IPS-20b (cell line): ENCODE measurements at regions not wholly inside any gene's neighbourhood (a gene's known extent, or its start where the extent isn't known, plus 50 kb on each side); places are given as distances from the start of the nearest gene placed in this dataset.

Experiments used
- H3K27ac ChIP-seq: one replicate; pipeline ENCODE4 v1.5.1; 2013; ENCODE audit warnings: low read length
- H3K27me3 ChIP-seq: 2 replicates; pipeline ENCODE4 v1.6.1; 2013; ENCODE audit warnings: mild to moderate bottlenecking, low read length, inconsistent platforms; ENCODE audit not compliant: insufficient read depth
- H3K36me3 ChIP-seq: 2 replicates; pipeline ENCODE4 v1.6.1; 2013; ENCODE audit warnings: low read depth, mild to moderate bottlenecking, inconsistent platforms, low read length, moderate library complexity; ENCODE audit not compliant: insufficient read depth
- H3K4me1 ChIP-seq: 2 replicates; pipeline ENCODE4 v1.6.1; 2013; ENCODE audit warnings: mild to moderate bottlenecking, control low read depth, inconsistent platforms, low read length, moderate library complexity; ENCODE audit not compliant: insufficient read depth
- H3K4me3 ChIP-seq: 2 replicates; pipeline ENCODE4 v1.5.1; 2013; ENCODE audit warnings: mild to moderate bottlenecking, low read length, inconsistent platforms
- H3K9ac ChIP-seq: 2 replicates; pipeline ENCODE4 v1.6.1; 2013; ENCODE audit warnings: low read depth, mild to moderate bottlenecking, inconsistent platforms, low read length, moderate library complexity
- H3K9me3 ChIP-seq: 2 replicates; pipeline ENCODE4 v1.6.1; 2013; ENCODE audit warnings: mild to moderate bottlenecking, low read depth, low read length, inconsistent platforms; ENCODE audit not compliant: insufficient read depth

DNA sequence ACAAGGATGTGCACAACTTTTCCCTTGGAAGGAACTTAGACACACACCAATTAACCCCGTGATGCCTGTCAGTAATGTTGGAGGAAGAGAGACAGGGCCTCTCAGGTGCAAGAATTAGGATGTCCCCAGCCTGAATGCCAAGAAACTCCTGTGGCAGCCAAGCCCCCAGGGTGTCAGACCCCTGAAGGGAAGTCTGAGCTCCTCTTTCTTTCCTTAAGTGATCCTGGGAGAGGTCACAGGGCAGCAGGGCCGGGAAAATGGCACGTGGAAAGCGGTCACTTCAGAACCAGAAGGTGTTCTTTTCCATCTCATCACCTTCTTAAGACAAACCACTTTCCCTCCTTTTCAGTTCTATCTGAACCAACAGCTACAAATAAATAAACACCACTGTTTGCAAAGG lies 185.9 kb downstream of the ANAPC1 start:
- Histone ChIP-seq H3K4me3 (no peak overlapping the region), H3K9me3 (peaks cover 5% of the 10 kb centered on the region), H3K9ac (no peak overlapping the region), H3K27me3 (no peaks in the 10 kb centered on the region), H3K36me3 (no peaks in the 10 kb centered on the region), H3K4me1 (0 out of 2 replicates have a peak, but pooled peaks cover 4% of the 10 kb centered on the region), H3K27ac (no peak overlapping the region)

- Histone ChIP-seq H3K9me3 (peaks cover 5% of the 10 kb centered on the region), H3K4me1 (0 out of 2 replicates have a peak, but pooled peaks cover 4% of the 10 kb centered on the region), H3K36me3 (no peaks in the 10 kb centered on the region), H3K27me3 (no peaks in the 10 kb centered on the region), H3K27ac (no peak overlapping the region), H3K4me3 (no peak overlapping the region), H3K9ac (no peak overlapping the region)
These were observed 185.0 kb downstream of the ANAPC1 start for GRCh38 chr2:111698743-111699554.

DNA sequence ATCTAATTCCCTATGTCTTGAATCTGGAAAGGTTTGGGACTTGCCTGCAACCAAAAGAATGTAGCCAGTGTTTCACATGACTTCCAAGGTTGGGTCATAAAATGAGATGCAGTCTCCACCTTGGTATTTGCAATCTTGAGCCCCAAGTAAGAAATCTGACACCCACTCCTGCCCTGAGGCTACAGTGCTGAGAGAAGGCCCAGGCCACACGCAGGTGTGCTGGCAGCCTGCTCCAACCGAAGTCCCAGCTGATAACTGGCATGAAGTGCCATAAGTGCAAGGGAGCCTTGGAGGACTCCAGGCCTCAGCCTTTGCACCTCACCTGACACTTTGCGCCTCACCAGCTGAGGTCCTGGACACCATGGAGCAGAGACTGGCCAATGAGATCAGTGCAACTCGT lies 182.7 kb downstream of the ANAPC1 start:
- H3K36me3 ChIP-seq: no peaks in the 10 kb centered on the region
- H3K9ac ChIP-seq: no peak overlapping the region
- no peaks in the 10 kb centered on the region for H3K27me3 ChIP-seq
- peaks cover 15% of the 10 kb centered on the region for H3K4me1 ChIP-seq
- H3K27ac ChIP-seq: no peak overlapping the region
- no peaks in the 10 kb centered on the region for H3K9me3 ChIP-seq
- no peak overlapping the region for H3K4me3 ChIP-seq

DNA sequence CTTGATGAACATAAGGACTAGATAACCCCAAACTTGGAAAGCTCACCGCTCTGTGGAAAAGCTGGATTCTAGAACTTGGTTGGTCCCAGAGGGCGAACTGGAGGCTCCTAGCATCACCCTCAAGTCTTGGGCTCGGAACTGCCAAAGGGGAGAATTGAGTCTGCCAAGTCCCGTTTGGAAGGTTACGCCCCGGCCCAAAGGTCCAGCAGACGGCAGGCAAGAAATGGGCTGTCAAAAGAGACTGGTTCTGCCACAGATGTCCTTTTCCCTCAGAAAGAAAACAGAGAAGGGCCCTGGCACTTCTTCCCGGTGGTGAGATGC lies 182.2 kb downstream of the ANAPC1 start:
- Histone ChIP-seq H3K36me3 (no peaks in the 10 kb centered on the region), H3K27me3 (no peaks in the 10 kb centered on the region), H3K9me3 (no peaks in the 10 kb centered on the region), H3K4me1 (peaks cover 18% of the 10 kb centered on the region), H3K4me3 (no peak overlapping the region), H3K27ac (no peak overlapping the region), H3K9ac (no peak overlapping the region)

- H3K9ac ChIP-seq: peak overlapping the region; percentile 54; the same call in 1 of the 2 replicates
- H3K27me3 ChIP-seq: no peaks in the 10 kb centered on the region
- peaks cover 18% of the 10 kb centered on the region for H3K4me1 ChIP-seq
- H3K4me3 ChIP-seq: no peak overlapping the region
- no peaks in the 10 kb centered on the region for H3K9me3 ChIP-seq
- peak overlapping the region; percentile 19 for H3K27ac ChIP-seq
- H3K36me3 ChIP-seq: no peaks in the 10 kb centered on the region
These were observed 181.7 kb downstream of the ANAPC1 start for GRCh38 chr2:111702119-111702803.

DNA sequence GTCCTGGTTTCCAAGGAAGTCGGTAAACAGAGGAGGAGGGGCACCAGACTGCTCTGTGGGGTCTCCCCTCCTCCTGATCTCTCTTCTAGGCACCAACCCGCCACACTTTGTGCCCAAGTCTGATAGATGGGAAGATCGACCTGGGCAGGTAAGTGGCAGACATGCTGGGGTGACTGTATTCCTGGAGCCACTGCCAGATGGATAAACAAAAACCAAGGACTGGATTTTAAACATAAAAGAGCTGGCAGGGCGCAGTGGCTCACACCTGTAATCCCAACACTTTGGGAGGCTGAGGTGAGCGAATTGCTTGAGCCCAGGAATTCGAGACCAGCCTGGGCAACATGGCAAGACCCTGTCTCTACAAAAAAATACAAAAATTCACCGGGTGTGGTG lies 181.2 kb downstream of the ANAPC1 start:
- Histone ChIP-seq H3K4me3 (no peak overlapping the region), H3K27ac (peak overlapping the region; percentile 19), H3K9ac (peak overlapping the region; percentile 54; the same call in 1 of the 2 replicates), H3K9me3 (no peaks in the 10 kb centered on the region), H3K4me1 (peaks cover 18% of the 10 kb centered on the region), H3K27me3 (no peaks in the 10 kb centered on the region), H3K36me3 (no peaks in the 10 kb centered on the region)

DNA sequence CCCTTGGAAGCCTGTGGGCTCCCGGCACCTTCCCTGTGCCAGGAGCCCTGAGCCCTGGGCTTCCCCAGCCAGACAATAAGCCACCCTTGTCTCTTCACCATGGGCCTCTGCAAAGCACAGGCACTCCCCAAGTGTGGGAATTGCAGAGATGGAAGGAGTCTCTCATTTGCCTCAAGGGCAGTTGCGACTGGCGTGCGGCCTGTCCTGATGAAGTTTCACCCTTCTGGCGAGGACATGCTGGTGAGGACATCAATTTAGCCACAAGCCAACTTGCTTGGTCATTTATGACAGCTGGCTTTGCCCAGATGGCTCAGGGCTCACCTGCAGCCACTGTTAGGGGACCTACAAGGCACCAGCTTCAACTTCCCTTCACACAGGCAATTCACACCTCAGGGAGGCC lies 180.2 kb downstream of the ANAPC1 start:
- no peaks in the 10 kb centered on the region for H3K27me3 ChIP-seq
- H3K4me1 ChIP-seq: peaks cover 18% of the 10 kb centered on the region
- H3K27ac ChIP-seq: no peak overlapping the region
- no peaks in the 10 kb centered on the region for H3K36me3 ChIP-seq
- no peaks in the 10 kb centered on the region for H3K9me3 ChIP-seq
- no peak overlapping the region for H3K9ac ChIP-seq
- H3K4me3 ChIP-seq: no peak overlapping the region

- no peak overlapping the region for H3K27ac ChIP-seq
These were observed 179.7 kb downstream of the ANAPC1 start for GRCh38 chr2:111704246-111704645.

DNA sequence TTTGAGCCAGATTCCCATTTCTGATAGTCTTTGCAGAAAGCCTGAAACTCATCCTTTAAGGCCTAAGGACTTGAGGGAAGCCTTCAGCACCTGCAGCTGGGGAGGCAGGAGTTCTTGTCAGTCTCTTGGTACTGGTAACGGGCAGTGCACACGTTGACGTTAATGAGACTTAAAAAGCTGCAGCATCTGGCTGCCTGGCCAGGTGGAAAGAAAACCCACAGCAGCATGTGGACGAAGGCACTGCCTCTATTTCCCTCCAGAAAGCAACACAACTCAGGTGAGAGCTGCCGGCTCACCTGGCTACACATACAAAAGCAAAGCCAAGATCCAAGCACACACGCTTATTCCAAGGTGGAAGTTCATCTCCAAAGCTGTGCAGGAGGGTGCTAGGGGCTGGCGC lies 178.8 kb downstream of the ANAPC1 start:
- Histone ChIP-seq H3K27me3 (no peaks in the 10 kb centered on the region), H3K9ac (peak overlapping the region; percentile 76; the same call in 1 of the 2 replicates), H3K4me1 (peaks cover 18% of the 10 kb centered on the region), H3K4me3 (peak overlapping the region; percentile 19; the same call in 1 of the 2 replicates), H3K9me3 (no peaks in the 10 kb centered on the region), H3K27ac (peak overlapping the region; percentile 79), H3K36me3 (no peaks in the 10 kb centered on the region)

More at GRCh38 chr2:111704246-111704645, 179.7 kb downstream of the ANAPC1 start:
- H3K27me3 ChIP-seq: no peaks in the 10 kb centered on the region
- H3K4me1 ChIP-seq: peaks cover 18% of the 10 kb centered on the region
- H3K9ac ChIP-seq: peak overlapping the region; percentile 40; the same call in 1 of the 2 replicates
- H3K36me3 ChIP-seq: no peaks in the 10 kb centered on the region
- no peaks in the 10 kb centered on the region for H3K9me3 ChIP-seq
- no peak overlapping the region for H3K4me3 ChIP-seq

DNA sequence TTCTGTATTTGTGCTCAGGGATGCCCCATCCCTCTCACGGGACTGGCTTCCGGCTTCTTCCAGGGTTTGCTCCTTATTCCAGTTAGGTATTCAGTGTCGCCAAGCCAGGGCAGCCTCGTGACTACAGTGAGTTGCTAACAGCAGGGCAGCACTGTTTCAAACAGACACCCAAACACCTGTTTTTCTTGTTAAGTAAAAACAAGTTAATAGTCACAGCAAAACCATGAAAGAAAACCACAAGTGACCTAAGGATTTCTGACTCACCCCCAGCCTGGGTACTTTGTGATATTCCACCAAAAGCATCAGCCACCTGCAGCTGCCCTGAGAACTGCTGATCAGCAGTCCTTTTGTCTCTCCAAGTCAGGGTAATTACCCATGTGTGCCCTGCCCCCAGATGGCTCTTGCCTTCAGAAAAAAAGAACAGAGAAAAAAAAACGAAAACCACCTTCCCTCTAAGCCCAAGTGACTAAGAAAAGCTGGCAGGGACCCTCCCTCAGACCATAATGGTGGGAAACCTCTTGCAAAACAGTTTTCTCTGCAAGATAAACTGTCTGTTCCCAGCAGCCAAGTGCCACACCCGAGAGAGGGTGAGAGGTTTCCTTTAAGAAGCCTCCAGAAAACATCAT lies 178.2 kb downstream of the ANAPC1 start:
- Histone ChIP-seq H3K27ac (peak overlapping the region; percentile 79), H3K36me3 (no peaks in the 10 kb centered on the region), H3K4me1 (peaks cover 19% of the 10 kb centered on the region)

DNA sequence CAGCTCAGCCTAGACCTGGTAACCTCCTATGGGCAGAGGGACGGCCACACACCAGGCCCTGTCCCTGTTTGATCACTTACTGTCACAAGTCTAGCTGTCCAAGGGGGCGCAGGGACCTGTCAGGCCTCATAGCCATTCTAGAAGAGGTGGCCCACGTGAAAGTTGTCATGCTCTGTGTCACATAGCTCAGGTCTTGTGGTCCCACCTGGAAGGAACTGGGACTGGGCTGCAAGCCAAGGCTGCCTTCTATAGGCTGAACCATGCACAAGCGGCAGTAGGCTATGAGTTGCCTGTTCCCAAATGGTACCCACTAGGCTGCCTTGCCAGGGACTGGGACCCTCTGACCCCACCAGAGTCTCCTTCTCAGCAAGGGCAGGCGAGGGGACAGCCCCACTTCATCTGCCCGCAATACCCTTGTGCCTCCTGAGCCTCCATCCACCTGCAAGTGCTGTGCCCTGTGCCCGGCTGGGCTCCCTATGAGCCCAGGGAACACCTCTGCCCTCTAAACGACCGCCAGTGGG lies 177.5 kb downstream of the ANAPC1 start:
- H3K36me3 ChIP-seq: no peaks in the 10 kb centered on the region
- H3K4me1 ChIP-seq: peaks cover 27% of the 10 kb centered on the region
- peak overlapping the region; percentile 79 for H3K27ac ChIP-seq
- no peaks in the 10 kb centered on the region for H3K9me3 ChIP-seq
- no peaks in the 10 kb centered on the region for H3K27me3 ChIP-seq
- no peak overlapping the region for H3K4me3 ChIP-seq
- peak overlapping the region; percentile 24; the same call in 1 of the 2 replicates for H3K9ac ChIP-seq

More for the DNA sequence above, 178.2 kb downstream of the ANAPC1 start:
- Histone ChIP-seq H3K9ac (peak overlapping the region; percentile 76; the same call in 1 of the 2 replicates), H3K27me3 (no peaks in the 10 kb centered on the region), H3K9me3 (no peaks in the 10 kb centered on the region), H3K4me3 (peak overlapping the region; percentile 19; the same call in 1 of the 2 replicates)
